HG03521 (cell line): ENCODE measurements at regions not wholly inside any gene's neighbourhood (a gene's known extent, or its start where the extent isn't known, plus 50 kb on each side); places are given as distances from the start of the nearest gene placed in this dataset.

Experiments
- ATAC-seq: cut with Tn5 transposase; IDR thresholded peaks from one replicate; pipeline ENCODE4 v1.9.1; 2021; ENCODE audit warnings: mild to moderate bottlenecking, moderate library complexity; ENCODE audit not compliant: unreplicated experiment

- ATAC-seq = no peak
These were observed 288.4 kb downstream of the ASXL3 start for GRCh38 chr18:33866386-33866785.

DNA sequence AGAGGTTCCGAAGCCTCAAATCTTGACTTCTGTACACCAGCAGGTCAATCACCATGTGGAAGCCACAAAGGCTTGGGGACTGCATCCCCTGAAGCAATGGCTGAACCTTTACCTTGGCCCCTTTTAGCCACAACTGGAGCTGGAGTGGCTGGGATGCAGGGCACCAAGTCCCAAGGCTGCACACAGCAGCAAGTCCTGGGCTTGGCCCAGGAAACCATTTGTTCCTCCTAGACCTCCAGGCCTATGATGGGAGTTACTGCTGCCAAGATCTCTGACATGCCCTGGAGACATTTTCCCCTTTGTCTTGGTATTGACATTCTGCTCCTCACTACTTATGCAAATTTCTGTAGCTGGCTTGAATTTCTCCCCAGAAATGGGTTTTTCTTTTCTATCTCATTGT lies 285.9 kb downstream of the ASXL3 start:
- no peak for ATAC-seq

GRCh38 chr18:33854827-33855139 lies 276.8 kb downstream of the ASXL3 start:
- ATAC-seq = no peak

DNA sequence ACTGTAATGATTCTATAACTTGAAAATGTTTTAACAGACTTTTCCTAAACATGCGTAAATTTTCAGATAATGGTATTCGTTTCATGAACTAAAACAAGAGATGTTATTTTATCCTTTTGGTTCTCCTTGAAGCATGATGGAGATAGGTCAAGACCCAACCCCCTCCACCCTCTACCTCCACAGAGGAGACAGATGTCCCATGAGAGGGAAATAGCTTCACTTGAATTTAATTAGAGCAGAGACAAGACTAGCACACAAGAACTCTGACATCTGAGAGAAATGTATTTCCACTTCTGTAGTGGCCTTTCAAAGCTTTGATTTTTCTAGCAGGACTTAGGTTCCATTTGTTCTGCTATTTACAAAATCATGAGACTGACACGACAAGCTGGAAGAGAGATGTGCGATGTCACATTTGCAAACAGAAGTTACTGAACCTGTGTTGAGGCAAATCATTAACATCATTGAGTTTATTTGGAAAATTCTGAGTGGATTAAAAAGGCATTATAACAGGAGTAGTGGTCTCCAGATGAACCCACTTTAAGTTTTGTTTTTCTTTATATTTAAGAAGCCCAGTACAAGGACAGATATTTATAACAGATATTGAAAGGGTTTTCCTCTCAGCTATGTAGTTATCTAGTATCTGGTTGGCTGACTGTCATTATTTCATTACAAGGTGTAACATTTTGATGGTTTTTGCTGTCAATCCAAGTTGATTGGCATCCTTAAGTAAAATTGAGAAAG lies 276.2 kb downstream of the ASXL3 start:
- no peak for ATAC-seq

DNA sequence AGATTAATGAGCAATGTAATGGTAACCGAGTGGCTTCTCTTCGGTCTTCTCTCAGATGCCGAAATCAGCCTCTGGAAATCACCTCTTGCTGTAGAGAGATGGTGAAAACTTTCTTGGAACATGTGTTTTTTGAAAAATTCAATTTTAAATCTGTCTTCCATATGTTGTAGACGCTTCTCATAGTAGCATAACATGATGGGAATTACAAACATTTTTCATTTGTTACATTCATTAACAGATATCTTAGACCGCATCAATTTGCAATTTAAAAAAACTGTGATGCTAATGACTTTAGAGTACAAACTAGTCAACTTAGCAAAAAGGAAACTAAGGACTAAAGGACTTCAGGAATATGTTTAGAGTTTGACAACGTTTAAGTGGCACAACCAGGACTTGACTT lies 275.2 kb downstream of the ASXL3 start:
- no peak for ATAC-seq

- ATAC-seq = no peak
These were observed 273.6 kb downstream of the ASXL3 start for GRCh38 chr18:33851546-33852078.

DNA sequence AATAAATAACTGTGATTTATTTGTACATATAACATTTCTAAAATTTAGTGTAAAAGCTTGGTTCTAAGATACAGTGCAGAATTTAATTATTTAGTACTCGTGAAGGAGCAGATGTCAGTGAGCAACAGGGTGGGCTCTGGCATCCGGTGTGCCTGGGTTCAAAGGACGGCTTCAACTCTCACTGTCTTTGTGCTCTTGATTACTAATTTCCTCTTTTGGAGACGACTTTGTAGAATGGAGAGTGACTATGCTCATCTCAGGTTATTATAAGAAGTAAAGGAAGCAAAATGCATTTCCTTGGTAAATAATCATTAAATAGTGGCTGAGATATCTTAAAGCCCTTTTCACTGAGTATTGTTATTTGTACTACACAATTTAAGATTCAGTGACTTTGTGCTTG lies 271.7 kb downstream of the ASXL3 start:
- ATAC-seq = no peak

DNA sequence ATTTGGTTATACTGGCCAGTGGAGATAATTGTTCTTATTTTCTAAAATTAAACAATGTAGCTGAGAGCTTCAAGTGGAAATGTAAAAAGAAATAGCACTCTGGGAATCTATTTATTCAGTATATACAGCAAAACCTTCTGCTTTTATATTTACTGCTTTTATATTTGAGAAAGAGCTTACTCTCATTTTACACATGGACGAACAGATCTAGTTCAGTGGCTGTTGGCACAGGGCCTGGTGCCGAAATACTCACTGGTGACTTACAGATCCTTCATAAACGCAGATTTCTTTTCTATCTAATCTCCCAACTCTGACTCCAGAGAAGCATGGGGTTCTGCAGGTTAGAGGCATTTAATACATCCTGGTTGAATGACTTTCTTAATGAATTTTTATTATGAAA lies 266.2 kb downstream of the ASXL3 start:
- ATAC-seq = no peak

DNA sequence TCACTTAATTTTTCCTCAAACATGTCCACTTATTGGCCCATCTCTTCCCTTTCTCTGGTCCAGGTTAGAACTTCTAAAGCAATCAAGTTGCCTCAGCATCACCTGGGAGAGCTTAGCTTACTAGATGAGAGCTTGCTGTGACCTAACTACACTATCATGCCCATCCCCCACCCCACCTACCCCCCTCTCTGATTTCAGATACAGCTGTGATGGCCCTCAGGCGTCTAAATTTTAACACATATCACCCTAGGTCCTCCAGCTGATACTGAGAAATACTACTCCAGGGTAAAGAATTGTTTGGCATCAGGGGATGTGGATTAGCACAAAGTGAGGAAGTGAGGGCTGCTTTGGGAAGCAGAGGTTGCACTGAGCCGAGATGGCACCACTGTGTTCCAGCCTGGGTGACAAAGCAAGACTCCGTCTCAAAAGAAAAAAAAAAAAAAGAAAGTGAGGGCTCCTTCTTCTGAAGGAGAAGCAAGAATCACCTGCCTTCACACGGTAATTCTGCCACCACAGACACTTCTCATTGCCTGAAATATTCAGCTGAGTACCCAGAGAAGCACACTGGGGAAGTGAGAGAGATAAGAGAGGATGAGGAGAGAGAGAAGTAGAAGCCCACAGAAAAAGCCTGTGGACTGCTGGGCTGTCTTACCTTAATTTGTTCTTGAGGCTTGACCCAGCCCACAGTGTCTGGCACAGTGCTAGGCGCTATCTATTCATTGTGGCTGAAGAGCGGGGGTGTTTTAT lies 263.4 kb downstream of the ASXL3 start:
- no peak for ATAC-seq

GRCh38 chr18:33840212-33840593 lies 262.2 kb downstream of the ASXL3 start:
- ATAC-seq = no peak

GRCh38 chr18:33839452-33840211 lies 261.6 kb downstream of the ASXL3 start:
- peak; percentile 58 for ATAC-seq

GRCh38 chr18:33838054-33838453 lies 260.0 kb downstream of the ASXL3 start:
- ATAC-seq = no peak

- no peak for ATAC-seq
These were observed 259.2 kb downstream of the ASXL3 start for GRCh38 chr18:33837191-33837590.

DNA sequence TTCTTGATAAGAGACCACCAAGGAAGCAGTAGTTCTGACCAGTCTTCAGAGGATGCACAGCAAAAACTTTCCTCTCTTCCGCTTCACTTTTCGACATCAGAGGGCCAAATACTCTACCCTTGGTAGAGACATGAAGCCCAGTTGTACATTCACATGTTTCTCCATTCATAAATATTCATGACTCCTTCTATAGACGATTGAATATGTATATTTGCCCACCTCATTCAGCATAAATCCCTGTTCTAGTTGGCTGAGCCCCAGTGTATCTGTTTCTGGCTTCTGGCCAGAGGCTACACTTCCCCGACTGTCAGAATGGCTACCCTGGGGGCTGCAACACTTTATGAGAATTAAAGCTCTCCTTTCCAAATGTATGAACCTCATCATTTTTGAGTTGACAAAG lies 258.5 kb downstream of the ASXL3 start:
- no peak for ATAC-seq

GRCh38 chr18:33835419-33835818 lies 257.4 kb downstream of the ASXL3 start:
- no peak for ATAC-seq

- no peak for ATAC-seq
These were observed 255.8 kb downstream of the ASXL3 start for GRCh38 chr18:33833842-33834241.

DNA sequence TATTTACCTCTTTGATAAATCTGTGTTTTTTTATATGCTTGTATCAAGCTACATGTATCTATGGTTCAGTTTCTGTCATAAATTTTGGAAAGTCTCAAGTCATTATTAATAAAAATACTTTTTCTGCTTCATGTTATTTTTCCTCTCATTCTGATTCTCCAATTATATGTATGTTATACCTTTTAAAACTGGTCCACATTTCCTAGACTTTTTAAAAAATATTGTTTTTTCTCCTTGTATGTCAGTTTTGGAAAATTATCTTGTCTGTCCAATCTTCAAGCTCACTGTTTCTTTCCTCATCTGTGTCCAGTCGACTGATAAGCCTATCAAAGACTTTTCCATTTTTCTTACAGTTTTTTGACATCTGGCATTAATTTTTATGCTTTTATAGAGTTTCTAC lies 253.4 kb downstream of the ASXL3 start:
- no peak for ATAC-seq

DNA sequence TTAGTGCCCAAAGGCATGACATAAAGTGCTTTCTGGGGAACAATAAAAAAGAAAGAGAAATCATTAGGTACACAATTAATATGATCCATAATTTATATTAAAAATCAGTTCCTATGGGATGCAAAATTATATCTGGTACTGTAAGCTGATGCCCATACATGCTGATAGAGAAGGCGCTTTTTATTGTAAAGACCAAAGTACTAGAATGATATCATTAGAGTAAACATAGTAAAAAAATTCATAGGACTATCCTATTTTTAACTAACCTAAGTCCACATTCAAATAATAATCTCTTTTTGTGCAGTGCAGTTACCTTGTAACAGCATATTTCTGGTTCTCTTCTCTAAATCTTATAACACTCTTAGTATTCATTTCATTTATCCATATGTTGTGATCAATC lies 252.2 kb downstream of the ASXL3 start:
- no peak for ATAC-seq

GRCh38 chr18:33828949-33829348 lies 250.9 kb downstream of the ASXL3 start:
- ATAC-seq = no peak

DNA sequence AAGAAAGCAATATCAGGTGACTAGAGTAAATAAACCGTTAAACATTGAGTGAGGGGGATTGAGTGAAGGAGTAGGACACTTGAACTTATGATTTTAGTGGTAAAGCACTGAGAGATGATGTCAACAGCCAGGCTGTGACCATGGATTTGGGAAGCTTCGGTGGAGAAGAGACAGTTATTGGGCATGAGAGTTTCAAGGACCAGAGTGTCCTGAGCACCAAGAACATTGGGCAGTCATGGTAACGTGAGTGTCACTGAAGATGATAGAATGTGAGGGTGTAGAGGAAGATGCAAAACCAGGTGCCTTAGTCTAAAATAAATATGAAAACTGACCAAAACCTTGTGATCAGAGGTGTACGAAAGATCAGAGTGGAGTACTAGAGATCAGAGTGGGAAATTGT lies 248.1 kb downstream of the ASXL3 start:
- ATAC-seq = no peak

DNA sequence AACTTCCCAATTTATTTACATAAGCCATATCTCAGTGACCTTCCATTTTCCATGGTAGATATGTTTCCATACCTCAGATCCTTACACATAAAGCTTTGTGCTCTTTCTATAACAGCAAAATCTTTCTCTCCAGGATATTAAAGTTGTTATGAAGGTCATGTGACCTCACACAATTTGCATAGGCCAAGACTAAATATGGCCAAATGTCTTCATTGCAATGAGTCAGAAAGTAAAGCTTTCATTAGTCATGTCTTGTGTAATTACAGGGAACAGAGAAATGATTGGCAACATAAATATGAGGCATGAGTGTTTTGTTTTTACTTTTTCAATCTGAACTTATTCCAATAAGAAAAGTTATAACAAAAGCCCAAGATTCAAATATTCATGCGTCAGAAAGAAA lies 243.5 kb downstream of the ASXL3 start:
- no peak for ATAC-seq
